ENCODE measurements at regions not wholly inside any gene's neighbourhood (a gene's known extent, or its start where the extent isn't known, plus 50 kb on each side); places are given as distances from the start of the nearest gene placed in this dataset.

DNA sequence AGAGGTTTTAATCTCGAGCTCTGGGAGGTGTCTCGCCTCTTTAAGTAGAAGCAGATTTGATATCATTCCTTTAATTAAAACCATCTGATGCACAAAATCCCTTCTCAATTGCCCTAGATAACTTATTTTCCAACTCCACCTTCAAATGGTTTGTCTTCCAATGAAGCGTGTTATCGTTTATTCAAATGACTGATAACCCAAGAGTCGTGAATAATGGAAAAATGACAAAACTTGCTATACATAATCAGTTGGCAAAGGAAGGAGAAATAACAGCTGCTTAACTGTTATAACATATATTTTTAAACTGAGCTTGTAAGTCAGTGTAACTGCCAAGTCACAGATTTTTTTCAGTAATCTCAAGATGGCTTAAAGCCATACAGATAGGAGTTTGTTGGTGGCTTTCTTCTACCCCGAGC lies 144.6 kb downstream of the QPCT start:
- TF ChIP-seq, protein P1, sequence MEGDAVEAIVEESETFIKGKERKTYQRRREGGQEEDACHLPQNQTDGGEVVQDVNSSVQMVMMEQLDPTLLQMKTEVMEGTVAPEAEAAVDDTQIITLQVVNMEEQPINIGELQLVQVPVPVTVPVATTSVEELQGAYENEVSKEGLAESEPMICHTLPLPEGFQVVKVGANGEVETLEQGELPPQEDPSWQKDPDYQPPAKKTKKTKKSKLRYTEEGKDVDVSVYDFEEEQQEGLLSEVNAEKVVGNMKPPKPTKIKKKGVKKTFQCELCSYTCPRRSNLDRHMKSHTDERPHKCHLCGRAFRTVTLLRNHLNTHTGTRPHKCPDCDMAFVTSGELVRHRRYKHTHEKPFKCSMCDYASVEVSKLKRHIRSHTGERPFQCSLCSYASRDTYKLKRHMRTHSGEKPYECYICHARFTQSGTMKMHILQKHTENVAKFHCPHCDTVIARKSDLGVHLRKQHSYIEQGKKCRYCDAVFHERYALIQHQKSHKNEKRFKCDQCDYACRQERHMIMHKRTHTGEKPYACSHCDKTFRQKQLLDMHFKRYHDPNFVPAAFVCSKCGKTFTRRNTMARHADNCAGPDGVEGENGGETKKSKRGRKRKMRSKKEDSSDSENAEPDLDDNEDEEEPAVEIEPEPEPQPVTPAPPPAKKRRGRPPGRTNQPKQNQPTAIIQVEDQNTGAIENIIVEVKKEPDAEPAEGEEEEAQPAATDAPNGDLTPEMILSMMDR (IDR thresholded peaks at IDR 0.05) = no peak
- no peak for TF ChIP-seq POLR2A (IDR thresholded peaks at IDR 0.05)
